ENCODE measurements at regions not wholly inside any gene's neighbourhood (a gene's known extent, or its start where the extent isn't known, plus 50 kb on each side); places are given as distances from the start of the nearest gene placed in this dataset.

GRCh38 chr2:79271456-79271855 is 111.9 kb upstream of the REG3A start:
- TF ChIP-seq CTCF (IDR thresholded peaks at IDR 0.05) (no peak), POLR2A (IDR thresholded peaks at IDR 0.05) (no peak)
